HEK293T (cell line): ENCODE measurements at regions not wholly inside any gene's neighbourhood (a gene's known extent, or its start where the extent isn't known, plus 50 kb on each side); places are given as distances from the start of the nearest gene placed in this dataset.

Experiments
- BHLHE40 ChIP-seq: fragments of 450-650 bp; IDR thresholded peaks from 2 replicates; pipeline ENCODE4 v1.6.1; 2016; ENCODE audit warnings: mild to moderate bottlenecking, moderate library complexity, borderline replicate concordance
- CTBP1 ChIP-seq: fragments of 450-650 bp; IDR thresholded peaks from 2 replicates; pipeline ENCODE4 v1.6.1; 2016; ENCODE audit warnings: borderline replicate concordance
- ELF4 ChIP-seq: fragments of 450-650 bp; IDR thresholded peaks from 2 replicates; pipeline ENCODE4 v1.6.1; 2017; ENCODE audit warnings: antibody characterized with exemption
- FOXA1 ChIP-seq: fragments of 450-650 bp; IDR thresholded peaks from 2 replicates; pipeline ENCODE4 v1.6.1; 2016; ENCODE audit warnings: mild to moderate bottlenecking
- FOXK2 ChIP-seq: fragments of 450-650 bp; IDR thresholded peaks from 2 replicates; pipeline ENCODE4 v1.6.1; 2016; ENCODE audit warnings: mild to moderate bottlenecking
- FOXM1 ChIP-seq: fragments of 450-650 bp; IDR thresholded peaks from 2 replicates; pipeline ENCODE4 v1.6.1; 2017; ENCODE audit warnings: mild to moderate bottlenecking, borderline replicate concordance
- HDGF ChIP-seq: fragments of 450-650 bp; IDR thresholded peaks from 2 replicates; pipeline ENCODE4 v1.6.1; 2017; ENCODE audit warnings: antibody characterized with exemption, borderline replicate concordance
- L3MBTL2 ChIP-seq: fragments of 450-650 bp; conservative IDR thresholded peaks from 2 replicates; pipeline ENCODE4 v1.6.1; 2016; ENCODE audit warnings: mild to moderate bottlenecking
- NFRKB ChIP-seq: fragments of 450-650 bp; IDR thresholded peaks from 2 replicates; pipeline ENCODE4 v1.6.1; 2016; ENCODE audit warnings: mild to moderate bottlenecking, moderate library complexity
- PKNOX1 ChIP-seq: fragments of 450-650 bp; IDR thresholded peaks from 2 replicates; pipeline ENCODE4 v1.6.1; 2016
- SP1 ChIP-seq: fragments of 450-650 bp; IDR thresholded peaks from 2 replicates; pipeline ENCODE4 v1.6.1; 2017
- SUZ12 ChIP-seq: fragments of 450-650 bp; IDR thresholded peaks from 2 replicates; pipeline ENCODE4 v1.6.1; 2016; ENCODE audit warnings: mild to moderate bottlenecking
- TARDBP ChIP-seq: fragments of 450-650 bp; IDR thresholded peaks from 2 replicates; pipeline ENCODE4 v1.6.1; 2016
- ZNF384 ChIP-seq: fragments of 450-650 bp; IDR thresholded peaks from 2 replicates; pipeline ENCODE4 v1.6.1; 2016

- no peak for TF ChIP-seq SP1
- TF ChIP-seq FOXA1, result no peak
- TF ChIP-seq BHLHE40, result no peak
- TF ChIP-seq TARDBP, result no peak
- no peak for TF ChIP-seq FOXM1
- no peak for TF ChIP-seq ZNF384
- TF ChIP-seq PKNOX1, result no peak
- TF ChIP-seq NFRKB, result no peak
- no peak for TF ChIP-seq FOXK2
- TF ChIP-seq SUZ12, result no peak
- TF ChIP-seq CTBP1, result no peak
- no peak for TF ChIP-seq L3MBTL2
- no peak for TF ChIP-seq ELF4
- TF ChIP-seq HDGF, result no peak
Observed at GRCh38 chr3:63124090-63124489, 154.0 kb upstream of the SYNPR start.
